Neuronal stem cell (in vitro differentiated cells): ENCODE measurements at regions not wholly inside any gene's neighbourhood (a gene's known extent, or its start where the extent isn't known, plus 50 kb on each side); places are given as distances from the start of the nearest gene placed in this dataset.

Experiments
- DNase-seq: peaks from one replicate; pipeline ENCODE4 v3.0.0-alpha.2; 2013; ENCODE audit warnings: low spot score
- H2AFZ ChIP-seq: one replicate; pipeline ENCODE4 v1.6.1; 2013; ENCODE audit warnings: mild to moderate bottlenecking, low read length, inconsistent platforms
- H2AK5ac ChIP-seq: 2 replicates; pipeline ENCODE4 v1.6.1; 2013; ENCODE audit warnings: low read depth, mild to moderate bottlenecking, inconsistent platforms, low read length, moderate library complexity, mixed read lengths
- H2BK120ac ChIP-seq: 2 replicates; pipeline ENCODE4 v1.6.1; 2013; ENCODE audit warnings: low read depth, mild to moderate bottlenecking, inconsistent platforms, low read length, moderate library complexity, mixed read lengths
- H2BK12ac ChIP-seq: one replicate; pipeline ENCODE4 v1.6.1; 2013; ENCODE audit warnings: low read length, inconsistent platforms
- H2BK15ac ChIP-seq: 2 replicates; pipeline ENCODE4 v1.6.1; 2013; ENCODE audit warnings: mild to moderate bottlenecking, low read length, inconsistent platforms, mixed read lengths
- H2BK5ac ChIP-seq: one replicate; pipeline ENCODE4 v1.6.1; 2013; ENCODE audit warnings: inconsistent platforms, mild to moderate bottlenecking, low read length, moderate library complexity
- H3K14ac ChIP-seq: one replicate; pipeline ENCODE4 v1.6.1; 2013; ENCODE audit warnings: low read length, inconsistent platforms
- H3K18ac ChIP-seq: 2 replicates; pipeline ENCODE4 v1.6.1; 2013; ENCODE audit warnings: low read length, inconsistent platforms
- H3K23ac ChIP-seq: 2 replicates; pipeline ENCODE4 v1.6.1; 2013; ENCODE audit warnings: low read depth, mild to moderate bottlenecking, mixed read lengths, low read length, inconsistent platforms; ENCODE audit not compliant: poor library complexity
- H3K27ac ChIP-seq: replicated peaks from 3 replicates; pipeline ENCODE4 v1.5.1; 2013; ENCODE audit warnings: low read length, inconsistent platforms
- H3K27me3 ChIP-seq, 3 experiments: 2 replicates each; pipeline ENCODE4 v1.6.1; 2013; ENCODE audit warnings: low read length in 3 of 3, mild to moderate bottlenecking in 2 of 3, inconsistent platforms in 1 of 3, low read depth in 1 of 3, mixed read lengths in 1 of 3, moderate library complexity in 1 of 3; ENCODE audit not compliant: control insufficient read depth in 3 of 3, insufficient read depth in 3 of 3
- H3K36me3 ChIP-seq, 2 donors: replicated peaks in 1 of 2; 2 replicates each; pipeline ENCODE4 v1.6.1; 2013; ENCODE audit warnings: low read length in 2 of 2; ENCODE audit not compliant: control insufficient read depth in 2 of 2, insufficient read depth in 2 of 2
- H3K4ac ChIP-seq: 2 replicates; pipeline ENCODE4 v1.6.1; 2013; ENCODE audit warnings: inconsistent platforms, mild to moderate bottlenecking, low read length, moderate library complexity
- H3K4me1 ChIP-seq, 2 donors: 1 replicate in 1 of 2; 2 replicates in 1 of 2; pipeline ENCODE4 v1.6.1; 2013; ENCODE audit warnings: low read length in 2 of 2, low read depth in 1 of 2; ENCODE audit not compliant: control insufficient read depth in 2 of 2, insufficient read depth in 1 of 2
- H3K4me2 ChIP-seq: one replicate; pipeline ENCODE4 v1.6.1; 2013; ENCODE audit warnings: mild to moderate bottlenecking, low read length, inconsistent platforms; ENCODE audit not compliant: insufficient read depth, poor library complexity, severe bottlenecking
- H3K4me3 ChIP-seq, 2 donors: 2 replicates each; pipeline ENCODE4 v1.5.1; 2013; ENCODE audit warnings: low read length in 2 of 2, mild to moderate bottlenecking in 2 of 2, inconsistent platforms in 1 of 2, moderate library complexity in 1 of 2
- H3K79me1 ChIP-seq: one replicate; pipeline ENCODE4 v1.6.1; 2013; ENCODE audit warnings: low read depth, mild to moderate bottlenecking, inconsistent platforms, low read length, moderate library complexity
- H3K9ac ChIP-seq: one replicate; pipeline ENCODE4 v1.6.1; 2013; ENCODE audit warnings: mild to moderate bottlenecking, low read depth, low read length, inconsistent platforms; ENCODE audit not compliant: poor library complexity
- H3K9me3 ChIP-seq, 2 donors: replicated peaks in 1 of 2; 2 replicates each; pipeline versions ENCODE3 to v1.6.1; 2013; ENCODE audit warnings: low read length in 2 of 2, mild to moderate bottlenecking in 2 of 2, inconsistent platforms in 1 of 2, low read depth in 1 of 2, mixed read lengths in 1 of 2, moderate library complexity in 1 of 2; ENCODE audit not compliant: control insufficient read depth in 2 of 2, insufficient read depth in 1 of 2
- H4K8ac ChIP-seq: one replicate; pipeline ENCODE4 v1.6.1; 2013; ENCODE audit warnings: low read depth, mild to moderate bottlenecking, inconsistent platforms, low read length, moderate library complexity
- H4K91ac ChIP-seq: one replicate; pipeline ENCODE4 v1.6.1; 2013; ENCODE audit warnings: low read length, low read depth, mild to moderate bottlenecking, inconsistent platforms; ENCODE audit not compliant: poor library complexity
- WGBS, 2 donors: extraction: QIAGEN DNeasy Blood & Tissue Kit; methylation state at CpG; one replicate each; pipeline ENCODE4 v1.1.7; 2013; ENCODE audit warnings: missing lambda C conversion rate in 2 of 2, mixed read lengths in 1 of 2; ENCODE audit not compliant: insufficient read length in 2 of 2, insufficient replicate concordance in 1 of 2; ENCODE audit errors: extremely low coverage in 2 of 2; 5-methylcytosine and 5-hydroxymethylcytosine counted together

GRCh38 chr13:111640476-111640875 lies 320.0 kb downstream of the TEX29 start:
- Histone ChIP-seq H2AFZ (peak overlapping the region; percentile 67), H3K9me3 (peaks cover 1 to 3% of the 10 kb centered on the region in 2 donors), H3K23ac (no peak overlapping the region), H3K14ac (no peak overlapping the region), H3K9ac (no peak overlapping the region), H3K4me2 (no peak overlapping the region), H2BK5ac (no peak overlapping the region), H3K79me1 (no peaks in the 10 kb centered on the region), H2BK120ac (no peak overlapping the region), H3K27me3 (peaks cover 0 to 3% (median 2%) of the 10 kb centered on the region in 3 experiments), H3K27ac (no peak overlapping the region), H3K18ac (no peak overlapping the region), H3K4me1 (peaks cover 0 to 2% of the 10 kb centered on the region in 2 donors), H3K4me3 (no peak overlapping the region), H2AK5ac (no peak overlapping the region), H4K8ac (no peak overlapping the region), H2BK15ac (no peak overlapping the region), H3K36me3 (no peaks in the 10 kb centered on the region), H4K91ac (no peak overlapping the region), H2BK12ac (no peak overlapping the region), H3K4ac (no peak overlapping the region)
- no peak for DNase-seq
- no CpG with 5 or more reads among the region's 9 CpGs for WGBS, 2 donors

- no peak overlapping the region for H3K9ac ChIP-seq
- peaks cover 0 to 2% of the 10 kb centered on the region in 2 donors for H3K4me1 ChIP-seq
- no peak overlapping the region for H3K4ac ChIP-seq
- no peaks in the 10 kb centered on the region for H3K36me3 ChIP-seq
- peaks cover 0 to 2% of the 10 kb centered on the region in 2 donors for H3K9me3 ChIP-seq
- H3K79me1 ChIP-seq, result no peaks in the 10 kb centered on the region
- no peak overlapping the region for H3K27ac ChIP-seq
- no peak overlapping the region for H4K8ac ChIP-seq
- H4K91ac ChIP-seq, result no peak overlapping the region
- H2BK120ac ChIP-seq, result no peak overlapping the region
- no CpG with 5 or more reads among the region's 12 CpGs for WGBS, 2 donors
- peak overlapping the region; percentile 49 for H3K18ac ChIP-seq
- H2AK5ac ChIP-seq, result no peak overlapping the region
- no peak overlapping the region for H2AFZ ChIP-seq
- no peak overlapping the region for H3K23ac ChIP-seq
- no peak overlapping the region for H2BK12ac ChIP-seq
- H2BK15ac ChIP-seq, result no peak overlapping the region
- no peak overlapping the region for H3K4me2 ChIP-seq
- H3K27me3 ChIP-seq, result peaks cover 0 to 3% (median 0%) of the 10 kb centered on the region in 3 experiments
- H3K14ac ChIP-seq, result no peak overlapping the region
- DNase-seq, result no peak
- no peak overlapping the region for H2BK5ac ChIP-seq
- H3K4me3 ChIP-seq, result no peak overlapping the region
Observed at GRCh38 chr13:111642156-111642767, 321.8 kb downstream of the TEX29 start.

- Histone ChIP-seq H2BK12ac (no peak overlapping the region), H2BK120ac (no peak overlapping the region), H3K27ac (no peak overlapping the region), H4K91ac (no peak overlapping the region), H3K18ac (peak overlapping the region; percentile 48), H3K9ac (no peak overlapping the region), H2BK15ac (peak overlapping the region; percentile 47), H2BK5ac (no peak overlapping the region), H3K4ac (no peak overlapping the region), H3K79me1 (no peaks in the 10 kb centered on the region), H3K14ac (no peak overlapping the region), H3K27me3 (peaks cover 0 to 3% (median 0%) of the 10 kb centered on the region in 3 experiments), H4K8ac (no peak overlapping the region), H2AK5ac (peak overlapping the region; percentile 40), H3K23ac (peak overlapping the region; percentile 16), H3K4me1 (peaks cover 0 to 2% of the 10 kb centered on the region in 2 donors), H3K4me2 (no peak overlapping the region), H3K36me3 (no peaks in the 10 kb centered on the region), H3K9me3 (no peaks in the 10 kb centered on the region), H3K4me3 (no peak overlapping the region), H2AFZ (no peak overlapping the region)
- WGBS, 2 donors, result no CpG with 5 or more reads among the region's 16 CpGs
- no peak for DNase-seq
Observed at GRCh38 chr13:111644750-111645149, 324.3 kb downstream of the TEX29 start.

- DNase-seq, result no peak
- Histone ChIP-seq H2BK5ac (no peak overlapping the region), H3K4me1 (peaks cover 0 to 2% of the 10 kb centered on the region in 2 donors), H4K91ac (no peak overlapping the region), H3K23ac (peak overlapping the region; percentile 16), H2BK12ac (no peak overlapping the region), H3K9me3 (no peaks in the 10 kb centered on the region), H3K9ac (no peak overlapping the region), H3K4ac (no peak overlapping the region), H2BK15ac (peak overlapping the region; percentile 47), H3K4me3 (no peak overlapping the region), H2AK5ac (peak overlapping the region; percentile 40), H3K79me1 (no peaks in the 10 kb centered on the region), H2BK120ac (no peak overlapping the region), H3K14ac (no peak overlapping the region), H3K18ac (peak overlapping the region; percentile 59), H2AFZ (no peak overlapping the region), H4K8ac (no peak overlapping the region), H3K36me3 (no peaks in the 10 kb centered on the region), H3K4me2 (no peak overlapping the region), H3K27me3 (peaks cover 0 to 3% (median 0%) of the 10 kb centered on the region in 3 experiments), H3K27ac (no peak overlapping the region)
- no CpG with 5 or more reads among the region's 12 CpGs for WGBS, 2 donors
Observed at GRCh38 chr13:111645198-111645597, 324.8 kb downstream of the TEX29 start.
